Parathyroid adenoma (tissue), 2 donors: ENCODE measurements at regions not wholly inside any gene's neighbourhood (a gene's known extent, or its start where the extent isn't known, plus 50 kb on each side); places are given as distances from the start of the nearest gene placed in this dataset.

ENCODE experiments used
- H2AFZ ChIP-seq: fragments of 300-600 bp; sonication (generic); one replicate; pipeline ENCODE4 v1.7.0; 2017; ENCODE audit warnings: antibody characterized with exemption, mild to moderate bottlenecking
- H3K27ac ChIP-seq: fragments of 300-600 bp; sonication (generic); one replicate; pipeline ENCODE4 v1.7.0; 2017
- H3K27me3 ChIP-seq: fragments of 300-600 bp; sonication (generic); one replicate; pipeline ENCODE4 v1.7.0; 2017; ENCODE audit warnings: low read length; ENCODE audit not compliant: control insufficient read depth, insufficient read depth
- H3K36me3 ChIP-seq: fragments of 300-600 bp; sonication (generic); one replicate; pipeline ENCODE4 v1.7.0; 2017; ENCODE audit warnings: low read length; ENCODE audit not compliant: control insufficient read depth, insufficient read depth
- H3K4me1 ChIP-seq: fragments of 300-600 bp; sonication (generic); one replicate; pipeline ENCODE4 v1.7.0; 2017; ENCODE audit warnings: control low read depth
- H3K4me2 ChIP-seq: fragments of 300-600 bp; sonication (generic); one replicate; pipeline ENCODE4 v1.7.0; 2017; ENCODE audit warnings: low read length
- H3K4me3 ChIP-seq: fragments of 300-600 bp; sonication (generic); one replicate; pipeline ENCODE4 v1.7.0; 2017; ENCODE audit warnings: low read depth, low read length
- H3K79me2 ChIP-seq: fragments of 300-600 bp; sonication (generic); one replicate; pipeline ENCODE4 v1.7.0; 2017; ENCODE audit warnings: control low read depth
- H3K9ac ChIP-seq: fragments of 300-600 bp; sonication (generic); one replicate; pipeline ENCODE4 v1.7.0; 2017; ENCODE audit warnings: mild to moderate bottlenecking
- H3K9me3 ChIP-seq: fragments of 300-600 bp; sonication (generic); one replicate; pipeline ENCODE4 v1.7.0; 2017; ENCODE audit warnings: low read length; ENCODE audit not compliant: control insufficient read depth
- CTCF ChIP-seq: fragments of 300-600 bp; sonication (generic); IDR thresholded peaks from one replicate; pipeline ENCODE4 v1.7.0; 2017; ENCODE audit warnings: antibody characterized with exemption, mild to moderate bottlenecking
- donor health status: primary hyperparathyroidism.

- Histone ChIP-seq H3K27ac (no peak overlapping the region), H3K4me3 (no peak overlapping the region), H3K27me3 (no peaks in the 10 kb centered on the region), H3K9me3 (no peaks in the 10 kb centered on the region), H3K4me2 (no peak overlapping the region), H3K36me3 (no peaks in the 10 kb centered on the region), H2AFZ (no peak overlapping the region), H3K79me2 (no peaks in the 10 kb centered on the region), H3K9ac (no peak overlapping the region), H3K4me1 (no peaks in the 10 kb centered on the region)
- no peak for TF ChIP-seq CTCF
Measured at GRCh38 chr21:14757533-14758327, 211.6 kb upstream of the SAMSN1 start.

DNA sequence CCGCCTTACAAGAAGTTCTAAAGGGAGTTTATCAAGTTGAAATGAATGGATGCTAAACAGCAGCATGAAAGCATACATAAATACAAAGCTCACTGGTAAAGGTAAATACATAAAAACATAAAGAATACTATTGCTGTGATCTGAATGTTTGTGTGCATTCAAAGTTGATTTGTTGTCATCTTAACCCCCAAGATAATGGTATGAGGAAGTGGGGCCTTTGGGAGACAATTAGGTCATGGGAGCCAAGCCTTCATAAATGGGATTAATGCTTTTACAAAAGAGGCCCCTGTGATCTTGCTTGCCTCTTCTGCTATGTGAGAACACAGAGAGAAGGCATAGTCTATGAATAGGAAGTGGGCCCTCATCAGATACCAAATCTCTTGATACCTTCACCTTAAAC is 209.0 kb upstream of the SAMSN1 start:
- no peaks in the 10 kb centered on the region for H3K9me3 ChIP-seq
- no peak overlapping the region for H3K27ac ChIP-seq
- H3K79me2 ChIP-seq: no peaks in the 10 kb centered on the region
- H3K4me2 ChIP-seq: no peak overlapping the region
- H2AFZ ChIP-seq: no peak overlapping the region
- no peaks in the 10 kb centered on the region for H3K36me3 ChIP-seq
- no peak for TF ChIP-seq CTCF
- H3K9ac ChIP-seq: no peak overlapping the region
- no peaks in the 10 kb centered on the region for H3K27me3 ChIP-seq
- H3K4me1 ChIP-seq: no peaks in the 10 kb centered on the region
- no peak overlapping the region for H3K4me3 ChIP-seq

DNA sequence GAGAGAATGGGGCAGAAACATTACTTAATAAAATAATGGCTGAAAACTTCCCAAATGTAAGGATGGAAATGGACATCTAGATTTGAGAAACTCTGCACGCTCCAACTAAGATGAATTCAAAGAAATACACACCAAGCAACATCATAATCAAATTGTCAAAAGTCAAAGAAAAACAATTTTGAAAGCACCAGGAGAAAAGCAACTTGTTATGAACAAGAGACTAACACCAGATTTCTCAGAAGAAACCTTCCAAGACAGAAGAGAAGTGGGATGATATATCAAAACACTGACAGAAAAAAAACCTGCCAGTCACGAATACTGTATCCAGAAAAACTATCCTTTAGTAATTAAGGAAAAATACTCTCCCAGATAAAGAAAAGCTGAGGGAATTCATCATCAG is 208.6 kb upstream of the SAMSN1 start:
- TF ChIP-seq CTCF: no peak
- no peaks in the 10 kb centered on the region for H3K9me3 ChIP-seq

GRCh38 chr21:14754259-14754604 is 208.1 kb upstream of the SAMSN1 start:
- Histone ChIP-seq H3K9ac (no peak overlapping the region), H2AFZ (no peak overlapping the region), H3K4me3 (no peak overlapping the region), H3K79me2 (no peaks in the 10 kb centered on the region), H3K36me3 (no peaks in the 10 kb centered on the region), H3K27me3 (no peaks in the 10 kb centered on the region), H3K4me2 (no peak overlapping the region), H3K9me3 (no peaks in the 10 kb centered on the region), H3K4me1 (no peaks in the 10 kb centered on the region), H3K27ac (no peak overlapping the region)
- TF ChIP-seq CTCF: no peak

More for the DNA sequence above, 208.6 kb upstream of the SAMSN1 start:
- Histone ChIP-seq H3K27me3 (no peaks in the 10 kb centered on the region), H2AFZ (no peak overlapping the region), H3K4me3 (no peak overlapping the region), H3K36me3 (no peaks in the 10 kb centered on the region), H3K9ac (no peak overlapping the region), H3K4me1 (no peaks in the 10 kb centered on the region), H3K79me2 (no peaks in the 10 kb centered on the region), H3K4me2 (no peak overlapping the region), H3K27ac (no peak overlapping the region)
